GM13976 (cell line): ENCODE measurements at regions not wholly inside any gene's neighbourhood (a gene's known extent, or its start where the extent isn't known, plus 50 kb on each side); places are given as distances from the start of the nearest gene placed in this dataset.

Source experiments
- DNase-seq: peaks from one replicate; pipeline ENCODE4 v3.0.0; 2012; ENCODE audit warnings: low spot score
- CTCF ChIP-seq: IDR thresholded peaks from 2 replicates; pipeline ENCODE4 v1.5.1; 2012; ENCODE audit warnings: borderline replicate concordance, mild to moderate bottlenecking; ENCODE audit not compliant: insufficient read depth; ENCODE audit errors: extremely low read depth, missing control alignments, control extremely low read depth
- in situ Hi-C: fragments of 300-500 bp; cut with MboI; formaldehyde crosslinking; loops from one replicate; pipeline ENCODE4 v1.12.0; 2022; ENCODE audit warnings: low sequenced_read_pairs, mixed read lengths, inconsistent platforms; ENCODE audit not compliant: unreplicated experiment

DNA sequence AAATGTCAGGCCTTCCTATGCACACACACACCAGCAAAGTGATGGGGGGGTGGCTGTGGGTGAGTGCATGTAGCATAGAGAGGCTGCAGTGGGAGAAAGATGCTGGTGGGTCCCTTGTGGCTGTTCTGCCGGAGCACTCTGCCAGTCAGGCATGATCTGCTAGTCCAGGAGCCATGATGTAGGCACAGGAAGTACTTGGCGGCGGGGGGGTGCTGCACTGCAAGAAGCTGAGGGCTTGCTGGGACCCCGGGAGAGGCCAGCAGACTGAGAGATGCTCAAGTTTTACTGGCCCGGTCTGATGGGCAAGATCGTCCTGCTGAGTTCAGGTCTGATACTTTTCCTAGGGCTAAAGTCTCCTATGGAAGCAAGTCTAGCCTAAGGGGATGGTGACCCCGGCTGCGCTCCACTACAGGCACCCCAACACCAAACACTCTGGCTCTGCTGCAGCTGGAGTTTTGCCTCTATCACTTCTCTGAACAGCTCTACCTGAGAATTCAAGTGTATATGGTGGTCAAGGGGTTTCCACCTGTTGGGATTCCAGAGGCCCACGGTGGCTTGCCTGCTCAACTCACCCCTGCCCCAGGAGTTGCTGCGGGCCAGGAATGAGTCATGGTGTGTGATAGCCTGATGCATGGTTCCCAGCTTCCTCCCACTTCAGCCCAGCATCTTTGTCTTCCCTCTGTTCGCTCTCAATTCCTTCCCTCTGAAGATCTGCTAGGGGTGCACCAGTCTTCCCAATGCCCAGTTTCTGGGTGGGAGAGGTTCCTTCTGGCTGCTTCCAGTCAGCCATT, 971.8 kb upstream of the ADGRB3 start:
- in situ Hi-C loops, result no loop called here
- DNase-seq, result no peak
- TF ChIP-seq CTCF, result no peak

DNA sequence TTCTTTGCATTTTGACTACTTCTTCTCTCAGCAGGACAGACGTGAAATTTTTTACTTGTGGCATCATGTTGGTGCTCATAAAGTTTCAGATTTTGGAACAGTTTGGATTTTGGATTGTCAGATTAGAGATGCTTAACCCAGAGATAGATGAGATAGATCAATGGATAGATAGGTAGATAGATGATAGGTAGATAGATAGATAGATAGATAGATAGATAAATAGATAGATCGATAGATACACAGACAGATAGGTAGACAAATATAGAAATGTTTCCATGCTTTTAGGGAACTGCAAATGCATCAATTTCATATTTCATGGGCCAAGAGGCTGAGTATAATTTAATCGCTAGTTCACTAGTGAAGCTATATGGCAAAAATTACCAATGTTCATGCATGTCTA, 981.5 kb upstream of the ADGRB3 start:
- DNase-seq, result no peak
- in situ Hi-C loops, result no loop called here
- no peak for TF ChIP-seq CTCF

DNA sequence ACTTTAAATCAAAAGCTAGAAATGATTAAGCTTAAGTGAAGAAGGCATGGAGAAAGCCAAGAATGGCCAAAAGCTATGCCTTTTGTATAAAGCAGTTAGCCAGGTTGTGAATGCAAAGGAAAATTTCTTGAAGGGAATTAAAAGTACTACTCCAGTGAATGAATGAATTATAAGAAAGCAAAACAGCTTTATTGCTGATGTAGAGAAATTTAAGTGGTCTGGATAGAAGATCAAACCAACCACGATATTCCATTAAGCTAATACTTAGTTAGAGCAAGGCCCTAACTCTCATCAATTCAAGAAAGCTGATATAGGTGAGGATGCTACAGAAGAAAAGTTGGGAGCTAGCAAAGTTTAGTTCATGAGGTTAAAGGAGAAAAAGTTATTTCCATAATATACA, 988.5 kb upstream of the ADGRB3 start:
- no peak for TF ChIP-seq CTCF
- in situ Hi-C loops, result no loop called here
- no peak for DNase-seq

DNA sequence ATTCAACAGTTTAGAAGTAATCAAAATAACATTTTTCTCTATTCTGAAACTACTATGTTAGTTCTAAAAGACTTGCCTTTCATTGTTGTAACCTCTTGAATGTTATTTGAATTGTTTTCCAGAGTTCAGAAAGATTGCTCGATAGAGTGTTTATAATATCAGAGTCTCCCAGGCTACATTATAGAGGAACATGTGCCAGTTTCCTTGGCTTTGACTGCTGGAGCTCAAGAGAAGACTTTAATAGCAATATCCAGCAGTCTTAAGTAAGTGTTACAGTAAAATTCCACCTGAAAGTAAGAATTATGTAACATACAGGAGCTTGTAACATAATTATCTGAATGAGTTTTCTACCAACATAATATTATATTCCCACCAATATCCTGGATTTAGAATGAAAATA, 991.8 kb upstream of the ADGRB3 start:
- DNase-seq, result no peak
- in situ Hi-C loops, result no loop called here
- no peak for TF ChIP-seq CTCF

DNA sequence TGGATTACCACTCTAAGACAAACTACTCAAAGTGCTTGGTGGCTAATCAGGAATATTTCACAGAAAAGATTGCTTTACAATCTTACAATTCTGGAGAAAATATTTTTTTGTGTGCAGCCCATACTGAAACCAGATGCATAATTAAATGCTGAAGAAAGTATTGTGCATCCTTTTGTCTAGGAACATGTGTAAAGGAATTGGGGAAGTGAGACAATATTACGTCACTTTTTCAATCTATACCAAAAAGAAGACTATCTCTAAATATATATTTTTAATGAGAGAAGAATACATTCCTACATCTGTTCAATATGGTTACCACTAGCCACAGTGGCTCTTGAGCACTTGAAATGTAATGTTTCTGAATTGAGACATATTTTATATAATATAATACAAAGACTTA, 992.5 kb upstream of the ADGRB3 start:
- in situ Hi-C loops, result no loop called here
- no peak for DNase-seq
- TF ChIP-seq CTCF, result no peak

DNA sequence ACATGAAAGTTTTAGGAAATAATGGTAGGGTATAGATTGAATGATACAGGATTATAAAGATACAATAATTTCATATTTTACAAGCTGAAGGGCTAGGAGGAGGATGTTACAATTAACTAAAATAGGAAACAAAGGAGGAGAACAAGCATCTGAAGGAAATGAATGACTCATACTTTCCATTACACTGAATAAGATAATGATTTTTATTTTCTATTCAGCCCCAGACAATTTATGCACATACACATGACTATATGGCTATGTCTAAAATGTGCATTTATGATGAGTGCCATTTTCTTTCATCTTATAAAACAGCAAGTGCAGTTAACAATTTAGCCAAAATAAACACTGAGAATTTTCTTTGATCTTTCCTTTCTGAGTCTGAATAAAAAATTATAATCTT, 994.6 kb upstream of the ADGRB3 start:
- in situ Hi-C loops, result no loop called here
- no peak for DNase-seq
- TF ChIP-seq CTCF, result no peak
